Hepatocyte (in vitro differentiated cells): ENCODE measurements at regions not wholly inside any gene's neighbourhood (a gene's known extent, or its start where the extent isn't known, plus 50 kb on each side); places are given as distances from the start of the nearest gene placed in this dataset.

Source experiments
- DNase-seq: peaks from one replicate; pipeline ENCODE4 v3.0.0-alpha.2; 2016; ENCODE audit warnings: low spot score
- H2AFZ ChIP-seq: fragments of 200-600 bp; sonication (generic); 2 replicates; pipeline ENCODE4 v1.6.0; 2016; ENCODE audit warnings: antibody characterized with exemption, mild to moderate bottlenecking
- H3K27ac ChIP-seq: fragments of 200-600 bp; sonication (generic); 2 replicates; pipeline ENCODE4 v1.5.1; 2016; ENCODE audit warnings: mild to moderate bottlenecking
- H3K27me3 ChIP-seq: fragments of 200-600 bp; sonication (generic); 2 replicates; pipeline ENCODE4 v1.6.1; 2016
- H3K36me3 ChIP-seq: fragments of 200-600 bp; sonication (generic); replicated peaks from 2 replicates; pipeline ENCODE4 v1.5.1; 2016; ENCODE audit warnings: low read depth; ENCODE audit not compliant: insufficient read depth
- H3K4me1 ChIP-seq: fragments of 200-600 bp; sonication (generic); 2 replicates; pipeline ENCODE4 v1.5.1; 2016; ENCODE audit warnings: mild to moderate bottlenecking, moderate library complexity; ENCODE audit not compliant: insufficient read depth
- H3K4me2 ChIP-seq: fragments of 200-600 bp; sonication (generic); 2 replicates; pipeline ENCODE4 v1.6.0; 2016
- H3K4me3 ChIP-seq: fragments of 200-600 bp; sonication (generic); 2 replicates; pipeline ENCODE4 v1.5.1; 2016; ENCODE audit warnings: mild to moderate bottlenecking
- H3K79me2 ChIP-seq: fragments of 200-600 bp; sonication (generic); 2 replicates; pipeline ENCODE4 v1.6.0; 2017; ENCODE audit warnings: mild to moderate bottlenecking
- H3K9me2 ChIP-seq: fragments of 200-600 bp; sonication (generic); replicated peaks from 2 replicates; pipeline ENCODE4 v1.6.0; 2017; ENCODE audit warnings: mild to moderate bottlenecking; ENCODE audit not compliant: insufficient read depth
- H3K9me3 ChIP-seq: fragments of 200-600 bp; sonication (generic); 2 replicates; pipeline ENCODE4 v1.5.1; 2016; ENCODE audit warnings: low read depth, mild to moderate bottlenecking
- H4K20me1 ChIP-seq: fragments of 200-600 bp; sonication (generic); 2 replicates; pipeline ENCODE4 v1.6.0; 2016; ENCODE audit warnings: mild to moderate bottlenecking; ENCODE audit not compliant: insufficient read depth, poor library complexity, severe bottlenecking
- EZH2 ChIP-seq: fragments of 200-600 bp; sonication (generic); IDR thresholded peaks from 2 replicates; pipeline ENCODE4 v1.6.1; 2016; ENCODE audit warnings: antibody characterized with exemption, mild to moderate bottlenecking, borderline replicate concordance
- EZH2phosphoT487 ChIP-seq: fragments of 200-600 bp; sonication (generic); IDR thresholded peaks from one replicate; pipeline ENCODE4 v1.6.1; 2018; ENCODE audit warnings: antibody characterized with exemption, mild to moderate bottlenecking, low read depth, moderate library complexity; ENCODE audit not compliant: unreplicated experiment, severe bottlenecking
- WGBS: methylation state at CpG from one replicate; pipeline ENCODE4 v1.1.6; 2016; ENCODE audit warnings: low lambda C conversion rate; ENCODE audit errors: missing lambda C conversion rate; 5-methylcytosine and 5-hydroxymethylcytosine counted together
- TF ChIP-seq, protein P1 (sequence below): fragments of 200-600 bp; sonication (generic); IDR thresholded peaks from 2 replicates; pipeline ENCODE4 v1.5.1; 2016; ENCODE audit warnings: antibody characterized with exemption, mild to moderate bottlenecking; ENCODE audit not compliant: poor library complexity

GRCh38 chr18:60649107-60649506 is 276.5 kb upstream of the MC4R start:
- no peak overlapping the region for H3K4me3 ChIP-seq
- WGBS = 71% methylated on average over 5 of the region's 5 CpGs

GRCh38 chr18:60649842-60650536 is 277.4 kb upstream of the MC4R start:
- no peak overlapping the region for H3K4me2 ChIP-seq
- no peaks in the 10 kb centered on the region for H3K79me2 ChIP-seq
- H3K4me3 ChIP-seq = no peak overlapping the region
- no peak for DNase-seq
- H2AFZ ChIP-seq = no peak overlapping the region
- H3K9me3 ChIP-seq = no peaks in the 10 kb centered on the region
- H4K20me1 ChIP-seq = no peaks in the 10 kb centered on the region
- no peaks in the 10 kb centered on the region for H3K36me3 ChIP-seq
- no peaks in the 10 kb centered on the region for H3K9me2 ChIP-seq
- no peaks in the 10 kb centered on the region for H3K27me3 ChIP-seq
- no peaks in the 10 kb centered on the region for H3K4me1 ChIP-seq
- WGBS = 68% methylated on average over 3 of the region's 3 CpGs
- TF ChIP-seq EZH2 = no peak
- TF ChIP-seq, protein P1, sequence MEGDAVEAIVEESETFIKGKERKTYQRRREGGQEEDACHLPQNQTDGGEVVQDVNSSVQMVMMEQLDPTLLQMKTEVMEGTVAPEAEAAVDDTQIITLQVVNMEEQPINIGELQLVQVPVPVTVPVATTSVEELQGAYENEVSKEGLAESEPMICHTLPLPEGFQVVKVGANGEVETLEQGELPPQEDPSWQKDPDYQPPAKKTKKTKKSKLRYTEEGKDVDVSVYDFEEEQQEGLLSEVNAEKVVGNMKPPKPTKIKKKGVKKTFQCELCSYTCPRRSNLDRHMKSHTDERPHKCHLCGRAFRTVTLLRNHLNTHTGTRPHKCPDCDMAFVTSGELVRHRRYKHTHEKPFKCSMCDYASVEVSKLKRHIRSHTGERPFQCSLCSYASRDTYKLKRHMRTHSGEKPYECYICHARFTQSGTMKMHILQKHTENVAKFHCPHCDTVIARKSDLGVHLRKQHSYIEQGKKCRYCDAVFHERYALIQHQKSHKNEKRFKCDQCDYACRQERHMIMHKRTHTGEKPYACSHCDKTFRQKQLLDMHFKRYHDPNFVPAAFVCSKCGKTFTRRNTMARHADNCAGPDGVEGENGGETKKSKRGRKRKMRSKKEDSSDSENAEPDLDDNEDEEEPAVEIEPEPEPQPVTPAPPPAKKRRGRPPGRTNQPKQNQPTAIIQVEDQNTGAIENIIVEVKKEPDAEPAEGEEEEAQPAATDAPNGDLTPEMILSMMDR = no peak
- no peak for TF ChIP-seq EZH2phosphoT487
- H3K27ac ChIP-seq = no peak overlapping the region

More at GRCh38 chr18:60649107-60649506, 276.5 kb upstream of the MC4R start:
- Histone ChIP-seq H3K27me3 (no peaks in the 10 kb centered on the region), H3K79me2 (no peaks in the 10 kb centered on the region), H3K9me3 (no peaks in the 10 kb centered on the region), H3K27ac (no peak overlapping the region), H3K36me3 (no peaks in the 10 kb centered on the region), H3K4me2 (no peak overlapping the region), H4K20me1 (no peaks in the 10 kb centered on the region), H3K4me1 (no peaks in the 10 kb centered on the region), H3K9me2 (no peaks in the 10 kb centered on the region), H2AFZ (no peak overlapping the region)
- no peak for DNase-seq
- TF ChIP-seq EZH2phosphoT487 = no peak
- no peak for TF ChIP-seq EZH2
- TF ChIP-seq, protein P1 = no peak

- Histone ChIP-seq H4K20me1 (no peaks in the 10 kb centered on the region), H2AFZ (no peak overlapping the region), H3K4me3 (no peak overlapping the region), H3K36me3 (no peaks in the 10 kb centered on the region), H3K4me1 (no peaks in the 10 kb centered on the region), H3K27ac (no peak overlapping the region), H3K4me2 (no peak overlapping the region), H3K9me3 (no peaks in the 10 kb centered on the region), H3K27me3 (no peaks in the 10 kb centered on the region), H3K9me2 (no peaks in the 10 kb centered on the region), H3K79me2 (no peaks in the 10 kb centered on the region)
- no peak for DNase-seq
- WGBS = 84% methylated on average over 2 of the region's 2 CpGs
- TF ChIP-seq EZH2phosphoT487 (no peak), EZH2 (no peak)
- TF ChIP-seq, protein P1 = no peak
These were observed 281.7 kb upstream of the MC4R start for GRCh38 chr18:60654298-60654697.
